ENCODE measurements at regions not wholly inside any gene's neighbourhood (a gene's known extent, or its start where the extent isn't known, plus 50 kb on each side); places are given as distances from the start of the nearest gene placed in this dataset.
"Not testable (repeated sequence)": the region's sequence is repeated elsewhere in the genome, so short reads cannot be mapped to it uniquely, and the experiment has no call there.

DNA sequence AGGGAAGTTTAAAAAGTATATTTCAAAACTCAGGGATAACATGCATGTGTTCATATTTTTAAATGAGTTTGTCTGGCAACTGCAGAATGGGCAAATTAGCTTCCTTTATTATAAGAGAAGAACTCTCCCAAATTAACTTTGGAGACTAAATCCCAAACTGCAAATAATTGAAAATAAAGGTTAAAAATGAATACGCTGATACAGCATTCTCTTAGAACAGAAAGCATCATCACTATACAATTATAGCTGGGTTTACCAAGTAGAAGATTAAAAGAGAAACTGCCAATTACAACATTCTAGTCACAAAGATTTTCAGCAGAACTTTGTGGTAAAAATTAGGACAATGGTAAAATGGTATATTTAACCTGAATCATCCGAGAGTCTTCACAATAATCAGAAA is 73.3 kb downstream of the OLFM4 start:
- DNase-seq (ENCODE audit: low spot score), result no peak

DNA sequence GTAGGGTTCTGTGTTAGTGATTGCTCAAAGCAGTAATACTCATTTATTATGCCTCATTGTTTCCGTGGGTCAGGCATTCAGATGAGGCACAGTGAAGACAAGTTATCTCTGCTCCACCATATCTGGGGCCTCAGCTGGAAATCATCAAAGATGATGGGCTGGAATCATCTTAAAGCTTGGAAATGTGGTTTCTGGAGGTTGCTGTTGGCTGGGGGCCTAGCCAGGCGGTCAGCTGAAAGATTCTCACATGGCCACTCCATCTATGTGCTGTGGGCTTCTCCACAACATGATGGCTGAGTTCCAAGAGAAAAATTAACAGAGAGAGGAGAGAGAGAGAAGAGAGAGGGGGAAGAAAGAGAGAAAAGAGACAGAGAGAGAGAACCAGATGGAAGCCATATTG is 75.5 kb downstream of the OLFM4 start:
- no peak for DNase-seq (ENCODE audit: low spot score)

DNA sequence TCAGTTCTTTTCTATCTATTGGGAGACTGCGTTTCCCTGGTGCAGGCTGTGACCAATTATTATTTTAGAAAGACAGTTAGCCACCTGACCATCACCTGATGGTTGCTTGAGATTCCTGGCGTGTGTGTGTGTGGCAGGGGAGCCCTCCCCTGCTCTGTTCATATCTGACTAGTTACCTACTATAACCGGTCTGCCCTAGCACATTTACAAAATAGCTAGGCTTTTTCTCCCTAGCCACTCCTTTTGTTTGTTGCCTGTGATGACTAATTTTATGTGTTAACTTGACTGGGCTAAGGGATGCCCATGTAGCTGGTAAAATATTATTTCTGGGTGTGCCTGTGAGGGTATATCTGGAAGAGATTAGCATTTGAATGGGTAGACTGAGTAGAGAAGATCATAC is 76.9 kb downstream of the OLFM4 start:
- DNase-seq (ENCODE audit: low spot score), result no peak

DNA sequence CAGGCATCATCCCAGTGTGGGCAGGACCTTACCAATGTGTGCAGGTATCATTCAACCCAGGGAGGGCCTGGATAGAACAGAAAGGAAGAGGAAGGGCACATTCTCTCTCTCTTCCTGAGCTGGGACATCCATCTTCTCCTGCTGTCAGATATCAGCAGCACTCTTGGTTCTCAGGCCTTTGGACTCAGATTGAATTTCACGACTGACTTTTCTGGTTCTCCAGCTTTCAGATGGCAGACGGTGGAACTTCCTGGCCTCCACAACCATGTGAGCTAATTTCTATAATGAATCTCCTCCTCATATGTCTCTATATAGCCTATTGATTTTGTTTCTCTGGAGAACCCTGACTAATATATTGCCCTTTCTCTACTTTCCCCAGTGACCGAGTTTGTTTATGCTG is 77.3 kb downstream of the OLFM4 start:
- DNase-seq (ENCODE audit: low spot score), result no peak

DNA sequence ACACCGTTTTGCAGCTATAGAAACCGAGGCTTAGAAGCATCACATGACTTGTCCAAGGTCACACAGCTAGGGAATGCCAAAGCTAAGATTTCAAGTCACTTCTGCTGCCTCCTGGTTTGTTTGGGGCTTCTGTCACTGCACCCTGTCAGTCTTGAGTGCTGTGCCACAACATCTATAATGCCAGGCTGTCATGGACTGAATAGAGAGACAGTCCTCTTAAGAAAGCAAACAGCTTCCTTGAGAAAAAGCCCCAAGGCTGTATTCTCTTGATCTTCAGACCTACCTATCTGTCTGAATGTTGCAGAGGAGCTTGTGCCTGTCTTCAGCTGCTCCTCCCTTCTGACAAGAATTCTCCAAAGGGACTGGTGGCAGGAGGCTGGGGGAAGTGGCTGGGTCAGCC is 81.6 kb downstream of the OLFM4 start:
- DNase-seq (ENCODE audit: low spot score), result no peak

DNA sequence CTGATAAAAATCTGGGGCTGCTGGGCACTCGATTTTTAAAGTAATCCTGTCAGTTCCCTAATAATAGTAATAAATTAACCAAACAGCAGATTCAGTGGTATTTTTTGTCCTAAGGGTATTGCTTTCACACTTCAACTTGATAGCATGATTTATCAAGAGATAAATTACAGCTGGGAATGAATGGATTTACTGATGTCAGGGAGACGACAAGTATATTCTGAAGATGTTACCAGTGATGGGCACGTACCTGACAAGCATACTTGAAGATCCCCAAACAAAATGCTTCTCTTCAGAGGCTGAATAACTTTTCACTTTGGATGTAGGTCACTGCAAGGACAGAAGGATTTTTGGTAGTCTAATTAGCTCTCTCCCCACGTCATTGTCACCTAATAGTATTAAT is 82.0 kb downstream of the OLFM4 start:
- DNase-seq (ENCODE audit: low spot score), result no peak

DNA sequence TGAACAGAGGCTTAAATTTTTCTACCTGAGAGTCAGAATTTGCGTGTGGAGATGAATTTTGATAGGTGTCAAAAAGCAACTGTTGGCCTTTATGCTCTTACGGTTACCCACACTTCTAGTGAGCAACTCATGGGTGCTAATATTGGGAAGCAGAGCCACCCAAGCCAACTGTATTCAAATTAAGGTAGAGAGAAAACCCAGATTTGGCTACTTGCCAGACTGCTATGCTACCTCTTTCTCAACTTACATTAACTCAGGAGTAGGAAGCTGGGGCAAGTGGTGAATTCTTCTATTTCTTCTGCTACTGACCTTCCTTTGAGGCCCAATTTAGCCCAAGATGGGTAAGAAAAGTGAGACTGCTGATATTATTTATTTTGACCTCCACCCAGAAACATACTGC is 83.9 kb downstream of the OLFM4 start:
- no peak for DNase-seq (ENCODE audit: low spot score)

DNA sequence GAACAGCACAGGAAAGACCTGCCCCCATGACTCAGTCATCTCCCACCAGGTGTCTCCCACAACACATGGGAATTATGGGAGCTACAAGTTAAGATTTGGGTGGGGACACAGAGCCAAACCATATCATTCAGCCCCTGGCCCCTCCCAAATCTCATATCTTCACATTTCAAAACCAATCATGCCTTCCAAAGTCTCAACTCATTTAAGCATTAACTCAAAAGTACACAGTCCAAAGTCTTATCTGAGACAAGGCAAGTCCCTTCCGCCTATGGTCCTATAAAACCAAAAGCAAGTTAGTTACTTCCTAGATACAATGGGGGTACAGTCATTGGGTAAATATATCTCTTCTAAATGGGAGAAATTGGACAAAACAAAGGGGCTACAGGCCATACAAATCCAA is 88.4 kb downstream of the OLFM4 start:
- DNase-seq (ENCODE audit: low spot score), result not testable (repeated sequence)

DNA sequence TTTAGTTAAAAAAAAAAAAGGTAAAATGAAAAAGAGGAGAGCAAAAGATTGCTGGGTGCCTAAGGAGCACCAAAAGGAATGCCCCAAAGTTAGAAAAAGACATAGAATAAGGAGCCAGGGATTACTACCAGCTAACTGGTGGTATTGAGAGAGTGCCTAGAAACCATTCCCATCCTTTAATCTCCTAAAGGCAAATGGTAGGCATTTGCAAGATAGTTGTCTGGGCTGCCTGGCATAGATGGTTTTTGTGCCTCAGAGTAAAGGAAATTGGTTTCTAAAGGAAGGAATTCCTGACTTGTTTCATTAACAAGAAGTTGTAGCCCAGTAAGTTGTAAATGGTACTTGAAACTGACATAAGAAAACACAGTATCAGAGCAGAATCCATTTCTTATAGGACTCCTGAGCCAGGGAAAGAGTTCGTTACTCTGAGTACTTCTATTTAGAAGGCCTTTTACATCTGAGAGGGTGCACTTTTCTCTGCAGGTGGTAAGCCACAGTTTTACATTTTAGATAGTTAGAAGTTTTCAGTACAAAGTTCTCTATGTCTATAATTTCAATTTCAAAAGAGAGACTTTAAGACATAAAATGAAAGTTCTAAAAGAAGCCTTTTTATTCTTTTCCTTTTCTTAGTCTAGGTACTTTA is 92.6 kb downstream of the OLFM4 start:
- DNase-seq (ENCODE audit: low spot score), result no peak

DNA sequence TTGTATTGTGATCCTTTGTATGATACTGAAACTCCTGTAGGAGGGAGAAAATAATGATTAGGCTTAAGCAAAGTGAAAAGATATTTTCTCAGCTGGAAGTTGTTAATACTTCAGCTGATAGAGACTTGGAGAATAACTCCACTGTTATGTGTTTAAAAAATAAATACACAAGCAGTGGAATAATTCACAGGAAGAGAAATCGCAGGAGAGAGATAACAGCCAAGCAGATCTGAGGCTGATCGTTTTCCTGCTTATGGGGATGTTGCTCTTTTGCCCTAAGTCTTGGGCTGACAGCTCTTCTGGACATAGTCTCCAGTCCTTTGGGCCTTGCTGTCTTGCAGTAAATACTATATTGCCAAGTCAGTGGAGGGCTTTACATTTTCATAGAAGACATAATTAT is 93.3 kb downstream of the OLFM4 start:
- DNase-seq (ENCODE audit: low spot score), result no peak

DNA sequence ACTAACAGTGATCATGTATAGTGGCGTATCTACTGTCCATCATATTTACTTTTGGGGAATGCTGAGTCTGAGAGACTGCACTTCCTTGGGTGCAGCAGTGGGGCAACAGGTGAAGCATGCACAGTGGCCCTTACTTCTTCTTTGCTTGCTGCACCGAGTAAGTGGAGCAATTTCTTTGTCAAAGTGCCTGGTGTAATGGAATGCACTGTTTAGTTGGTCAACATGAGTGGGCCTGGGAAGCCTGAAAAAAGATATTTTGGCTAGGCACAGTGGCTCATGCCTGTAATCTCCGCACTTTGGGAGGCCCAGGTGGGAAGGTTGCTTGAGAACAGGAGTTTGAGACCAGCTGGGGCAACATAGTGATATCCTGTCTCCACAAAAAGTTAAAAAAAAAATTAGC is 94.9 kb downstream of the OLFM4 start:
- DNase-seq (ENCODE audit: low spot score), result no peak

DNA sequence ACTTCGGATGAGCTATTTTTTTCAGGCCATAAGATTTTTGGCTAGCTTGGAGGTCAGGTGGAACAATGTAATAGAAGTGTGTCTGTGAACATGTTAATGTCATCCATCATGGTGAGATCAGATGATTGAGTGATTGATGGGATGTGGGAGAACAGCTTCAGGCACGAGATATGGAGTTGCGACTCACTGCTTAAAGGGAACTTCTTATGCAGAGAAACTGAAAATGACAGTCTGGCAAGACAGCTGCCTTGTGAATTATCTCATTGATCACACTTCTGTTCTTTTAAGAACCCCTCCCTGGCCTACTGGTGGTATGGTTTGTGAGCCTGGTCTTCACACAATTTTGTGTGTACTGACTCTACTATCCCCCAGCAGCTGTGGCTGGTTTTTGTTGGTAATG is 96.0 kb downstream of the OLFM4 start:
- no peak for DNase-seq (ENCODE audit: low spot score)

DNA sequence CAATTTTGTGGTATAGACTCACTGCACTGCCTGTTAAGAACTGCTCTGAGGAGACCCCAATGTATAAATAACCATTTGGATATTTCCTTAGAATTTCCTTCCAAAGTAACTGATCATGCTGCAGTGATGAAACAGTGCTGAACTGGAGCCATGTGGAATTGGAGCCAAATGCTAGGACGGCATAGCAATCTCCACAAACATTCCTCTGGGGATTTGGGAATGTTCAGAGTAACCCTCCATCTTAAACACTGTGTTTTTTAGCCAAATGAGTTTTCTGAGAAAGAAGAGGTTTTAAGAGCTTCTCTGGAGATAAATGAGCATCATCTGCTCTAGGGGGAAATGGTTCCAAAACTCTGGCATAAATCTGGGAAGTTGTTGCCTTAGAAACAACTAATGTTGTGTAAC is 98.2 kb downstream of the OLFM4 start:
- DNase-seq (ENCODE audit: low spot score), result no peak

DNA sequence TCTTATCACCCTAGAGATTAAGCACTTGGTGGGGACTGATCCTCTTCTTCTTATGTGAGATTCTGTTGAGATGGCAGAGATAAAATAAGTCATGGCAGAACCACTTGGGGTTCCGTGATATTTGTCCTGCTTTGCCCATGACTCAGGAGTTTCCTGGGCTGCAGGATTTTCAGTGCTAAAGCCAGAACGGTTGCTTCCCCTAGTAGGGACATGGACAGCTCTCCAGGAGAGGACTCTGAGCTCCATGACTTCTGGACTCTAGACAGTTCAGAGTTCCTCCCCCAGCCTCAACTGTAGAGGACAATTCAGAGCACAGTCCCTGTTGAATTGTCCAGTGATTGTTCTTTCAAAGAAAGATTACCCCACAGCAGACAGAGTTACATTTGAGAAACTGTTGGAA is 98.8 kb downstream of the OLFM4 start:
- DNase-seq (ENCODE audit: low spot score), result no peak

DNA sequence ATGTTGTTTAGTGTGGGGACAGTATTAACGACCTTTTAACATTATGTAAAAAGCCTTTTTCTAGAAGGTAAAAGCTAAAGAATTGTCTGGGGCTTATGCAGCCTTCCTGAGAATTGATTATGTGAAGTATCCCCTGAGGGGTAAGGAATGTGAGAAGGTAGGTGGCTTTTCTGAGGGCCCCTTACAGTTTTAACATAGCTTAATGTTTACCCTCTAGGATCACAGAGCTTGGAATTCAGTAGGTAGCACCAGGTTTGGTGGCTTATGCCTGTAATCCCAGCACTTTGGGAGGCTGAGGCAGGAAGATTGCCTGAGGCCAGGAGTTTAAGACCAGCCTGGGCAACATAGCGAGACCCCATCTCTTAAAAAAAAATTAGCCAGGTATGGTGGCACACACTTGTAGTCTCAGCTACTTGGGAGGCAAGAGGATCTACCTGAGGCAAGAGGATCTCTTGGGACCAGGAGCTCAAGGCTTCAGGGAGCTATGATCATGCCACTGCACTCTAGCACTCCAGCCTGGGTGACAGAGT is 101.3 kb downstream of the OLFM4 start:
- no peak for DNase-seq (ENCODE audit: low spot score)

DNA sequence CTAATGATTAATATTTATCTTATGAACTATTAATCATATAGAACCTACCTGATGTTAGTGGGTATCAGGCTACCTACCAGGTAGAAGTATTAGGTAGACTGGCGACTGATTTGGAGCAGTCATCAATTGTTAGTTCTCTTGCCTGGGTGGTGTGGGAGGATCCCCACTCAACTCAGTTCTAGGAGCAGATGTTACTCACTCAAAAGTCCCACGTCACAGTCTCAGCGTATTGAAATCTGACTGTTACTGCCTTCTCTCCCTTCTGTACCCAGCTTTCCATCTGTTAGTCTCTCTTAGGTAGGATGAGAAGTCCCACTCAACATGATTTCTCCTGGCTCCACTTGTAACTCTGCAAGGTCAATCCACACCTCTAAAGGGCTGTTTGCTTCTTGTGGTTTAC is 102.7 kb downstream of the OLFM4 start:
- no peak for DNase-seq (ENCODE audit: low spot score)

DNA sequence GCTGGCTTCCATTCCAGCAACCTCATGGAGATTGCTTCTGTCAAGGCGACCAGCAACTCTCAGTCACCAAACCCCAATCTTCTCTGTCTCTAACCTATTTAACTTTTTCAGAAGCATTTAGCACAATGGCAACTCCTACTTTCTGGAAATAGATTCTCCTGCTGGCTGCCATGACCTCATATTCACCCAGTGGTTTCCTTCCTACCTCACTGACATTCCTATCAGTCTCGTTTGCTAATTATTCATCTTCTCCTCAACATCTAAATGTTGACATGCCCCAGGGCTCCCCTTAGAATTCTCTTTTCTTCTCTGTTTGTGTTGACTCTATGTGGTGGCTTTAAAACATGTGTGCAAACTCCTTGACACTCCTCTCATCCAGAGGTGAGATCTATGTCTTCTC is 106.7 kb downstream of the OLFM4 start:
- no peak for DNase-seq (ENCODE audit: low spot score)

DNA sequence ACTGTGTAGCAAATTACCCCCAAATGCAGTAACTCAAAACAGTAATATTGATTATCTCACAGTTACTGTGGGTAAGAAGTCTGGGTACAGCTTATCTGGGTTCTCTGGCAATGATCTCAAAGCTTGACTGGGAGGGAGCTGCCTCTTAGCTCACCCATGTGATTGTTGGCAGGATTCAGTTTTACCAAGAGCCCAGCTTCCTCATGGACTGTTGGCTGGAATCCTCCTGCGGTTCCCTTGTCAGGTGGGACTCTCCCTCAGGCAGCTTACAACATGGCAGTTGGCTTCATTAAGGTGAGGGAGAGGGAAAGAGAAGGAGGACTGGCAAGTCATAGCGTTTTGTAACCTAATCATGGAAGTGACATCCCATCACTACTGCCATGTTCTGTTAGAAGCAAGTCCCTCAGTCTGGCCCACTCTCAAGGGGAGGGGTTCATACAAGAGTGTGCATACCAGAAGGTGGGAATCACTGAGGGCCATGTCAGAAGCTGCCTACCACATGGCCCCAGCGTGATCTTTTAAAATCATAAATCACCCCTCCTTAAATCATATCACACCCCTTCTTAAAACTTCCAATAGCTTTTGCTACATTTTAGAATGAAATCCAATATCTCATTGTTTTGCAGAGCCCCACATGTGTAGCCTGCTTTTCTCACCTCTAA is 108.1 kb downstream of the OLFM4 start:
- DNase-seq (ENCODE audit: low spot score), result no peak

DNA sequence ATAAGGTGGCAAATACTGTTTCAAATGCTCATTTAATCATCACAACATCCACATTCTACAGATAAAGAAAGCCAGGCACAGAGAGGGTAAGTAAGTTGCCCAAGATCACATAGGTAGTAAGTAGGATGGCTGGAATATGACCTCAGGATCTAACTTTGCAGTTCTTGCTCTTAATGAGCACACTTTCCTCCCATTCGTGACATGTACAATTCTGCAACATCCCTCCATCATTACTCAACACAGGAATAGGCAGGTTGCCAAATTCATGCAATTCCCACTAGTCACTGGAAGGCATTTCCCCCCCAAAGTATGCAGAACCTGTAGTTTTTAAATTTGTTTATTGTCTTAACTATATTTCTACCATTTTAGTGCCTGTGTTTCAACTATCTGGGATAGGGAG is 109.2 kb downstream of the OLFM4 start:
- no peak for DNase-seq (ENCODE audit: low spot score)

DNA sequence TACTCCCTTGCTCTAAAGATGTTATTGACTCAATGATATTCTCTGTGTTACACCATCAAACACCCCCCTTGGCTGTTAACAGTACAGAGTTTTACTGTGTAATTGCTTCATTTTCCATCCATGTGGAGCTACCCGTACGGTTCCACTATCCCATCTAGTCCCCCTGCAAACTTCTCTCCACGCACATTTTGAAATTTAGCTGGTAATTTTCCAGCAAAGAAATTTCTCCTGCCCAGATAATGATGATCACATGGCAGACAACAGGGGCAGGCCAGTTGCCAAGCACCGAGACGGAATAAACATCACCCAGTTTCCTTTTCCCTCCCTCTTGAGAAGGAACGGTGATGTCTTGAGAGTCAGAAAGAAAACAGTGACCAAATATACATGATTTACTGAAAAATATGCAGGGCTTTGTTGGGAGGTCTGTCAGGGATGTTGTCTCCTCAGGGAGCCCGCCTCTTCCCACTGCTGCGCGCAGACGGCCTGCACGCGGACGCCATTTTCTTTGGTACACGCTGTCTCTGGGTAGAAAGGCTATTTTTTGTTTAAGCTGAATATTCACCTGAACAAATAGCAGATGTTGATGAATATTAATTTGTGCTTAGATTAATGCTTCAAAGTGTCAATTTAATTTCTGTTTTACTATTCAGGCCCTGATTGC is 109.9 kb downstream of the OLFM4 start:
- no peak for DNase-seq (ENCODE audit: low spot score)

DNA sequence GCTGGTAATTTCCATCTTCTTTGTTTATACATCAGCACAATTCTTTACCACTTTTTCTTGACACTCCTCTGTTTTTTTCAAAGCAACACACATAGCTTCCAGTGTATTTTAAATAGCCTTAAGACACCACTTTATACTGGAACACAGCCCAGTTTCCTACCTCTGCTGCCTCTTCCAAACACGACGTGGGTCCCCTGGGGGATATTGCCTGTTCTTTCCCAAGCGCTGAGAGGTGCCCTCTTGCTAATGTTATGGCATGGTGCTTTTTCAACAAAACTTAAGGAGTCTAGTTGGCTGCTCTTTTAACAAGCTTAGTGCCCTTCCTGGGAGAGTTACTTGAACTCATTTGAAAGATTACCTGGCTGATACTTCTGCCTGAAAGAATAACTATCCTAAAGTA is 112.7 kb downstream of the OLFM4 start:
- no peak for DNase-seq (ENCODE audit: low spot score)

DNA sequence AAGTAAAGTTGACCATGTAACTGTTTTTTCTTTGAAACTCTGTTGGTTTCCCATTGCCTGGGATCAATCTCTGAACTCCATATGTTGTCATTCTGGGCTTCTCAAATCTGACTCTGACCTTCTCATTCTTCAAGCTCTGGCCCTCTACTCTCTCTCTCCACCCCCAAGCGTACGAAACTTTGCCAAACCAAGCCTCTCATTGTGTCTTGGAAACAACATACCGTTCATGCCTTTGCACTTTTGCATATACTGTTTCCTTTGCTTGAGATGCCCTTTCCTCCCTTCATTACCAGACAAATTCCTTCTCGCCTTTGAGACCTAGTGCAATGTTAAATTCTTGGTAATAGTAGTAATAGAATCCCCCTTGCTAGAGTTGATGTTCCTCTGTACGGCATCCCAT is 113.7 kb downstream of the OLFM4 start:
- DNase-seq (ENCODE audit: low spot score), result no peak

DNA sequence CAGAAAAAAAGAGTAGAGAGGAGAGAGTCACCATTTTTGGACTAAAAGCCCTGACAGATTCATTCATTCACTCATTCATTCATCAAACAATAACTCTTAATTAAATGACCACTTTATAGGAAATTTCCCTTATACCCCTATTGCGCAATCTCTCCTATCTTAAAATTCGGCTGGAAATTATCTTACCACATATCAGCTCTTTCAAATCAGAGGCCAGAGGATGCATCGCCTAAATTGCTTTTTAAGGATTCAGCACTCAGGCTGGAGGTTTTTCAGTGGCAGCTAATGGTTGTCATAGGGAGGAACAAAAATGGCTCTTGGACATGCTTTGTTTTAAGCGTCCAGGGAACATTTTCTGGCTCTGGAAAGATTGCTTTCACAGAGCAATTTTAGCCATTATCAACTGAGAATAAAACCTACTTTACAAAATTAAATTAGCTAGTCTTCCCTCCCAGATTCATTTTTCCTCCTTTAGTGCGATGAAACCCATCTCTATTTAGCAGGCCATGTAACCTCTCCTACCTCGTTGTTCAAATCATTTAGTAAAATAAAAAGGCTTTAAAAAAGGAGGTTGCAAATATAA is 115.2 kb downstream of the OLFM4 start:
- no peak for DNase-seq (ENCODE audit: low spot score)

All from pons (tissue), 1 donor.